H1 (cell line): ENCODE measurements at regions not wholly inside any gene's neighbourhood (a gene's known extent, or its start where the extent isn't known, plus 50 kb on each side); places are given as distances from the start of the nearest gene placed in this dataset.
A peak's percentile ranks its signal among the peaks of the same experiment; 100 is the strongest.

Experiments used
- CTCF ChIA-PET: fragments of 300-600 bp; sonication (Branson Sonifier 250); formaldehyde crosslinking; loops from one replicate; lab custom pipeline; 2021; ENCODE audit not compliant: partially characterized antibody; lab: Charles Lee
- POLR2A ChIA-PET: fragments of 300-600 bp; sonication (Branson Sonifier 250); formaldehyde crosslinking; loops from one replicate; lab custom pipeline; 2021; ENCODE audit warnings: inconsistent platforms; ENCODE audit not compliant: partially characterized antibody; lab: Charles Lee
- DNase-seq, 2 experiments: peaks; one replicate each; pipeline versions ENCODE4 v3.0.0 to v3.0.0-alpha.2; 2010 to 2022; ENCODE audit warnings: low spot score in 2 of 2, low read depth in 1 of 2, mixed read lengths in 1 of 2
- FAIRE-seq: peaks from 2 replicates; lab custom pipeline; 2011; peaks lifted over from hg19 to GRCh38; lab: Jason Lieb, UNC
- H2AFZ ChIP-seq: 2 replicates; pipeline ENCODE4 v1.8.1; 2012; ENCODE audit warnings: low read length, inconsistent platforms
- H2AK5ac ChIP-seq: 2 replicates; pipeline ENCODE4 v1.6.1; 2013; ENCODE audit warnings: low read depth, low read length
- H2BK120ac ChIP-seq: replicated peaks from 2 replicates; pipeline ENCODE3; 2013; ENCODE audit warnings: low read depth, low read length, inconsistent platforms
- H2BK12ac ChIP-seq: 2 replicates; pipeline ENCODE4 v1.6.1; 2013; ENCODE audit warnings: low read depth, low read length
- H2BK15ac ChIP-seq: 2 replicates; pipeline ENCODE4 v1.6.1; 2013; ENCODE audit warnings: low read length
- H2BK20ac ChIP-seq: 2 replicates; pipeline ENCODE4 v1.6.1; 2013; ENCODE audit warnings: low read length
- H2BK5ac ChIP-seq: 2 replicates; pipeline ENCODE4 v1.6.1; 2013; ENCODE audit warnings: low read depth, low read length
- H3K14ac ChIP-seq: 2 replicates; pipeline ENCODE4 v1.6.1; 2013; ENCODE audit warnings: inconsistent platforms; ENCODE audit not compliant: insufficient read length
- H3K18ac ChIP-seq: 2 replicates; pipeline ENCODE4 v1.6.1; 2013; ENCODE audit warnings: low read length; ENCODE audit errors: extremely low read depth
- H3K23ac ChIP-seq: 2 replicates; pipeline ENCODE4 v1.6.1; 2013; ENCODE audit warnings: inconsistent platforms; ENCODE audit not compliant: insufficient read length
- H3K23me2 ChIP-seq: 2 replicates; pipeline ENCODE4 v1.6.1; 2013; ENCODE audit warnings: low read depth, low read length
- H3K27ac ChIP-seq: 2 replicates; pipeline ENCODE4 v1.6.1; 2011; ENCODE audit warnings: low read depth, low read length, inconsistent platforms
- H3K27me3 ChIP-seq, 4 experiments: replicated peaks in 1 of 4; 1 replicate in 1 of 4; 2 replicates in 3 of 4; pipeline versions ENCODE4 v1.6.1 to v1.8.1; 2011 to 2013; ENCODE audit warnings: low read length in 3 of 4, mild to moderate bottlenecking in 3 of 4, inconsistent platforms in 2 of 4, mixed read lengths in 2 of 4, moderate library complexity in 1 of 4; ENCODE audit not compliant: control insufficient read depth in 3 of 4, insufficient read depth in 3 of 4; ENCODE audit errors: extremely low read depth in 1 of 4
- H3K36me3 ChIP-seq, 4 experiments: 2 replicates each; pipeline versions ENCODE4 v1.6.1 to v1.8.1; 2011 to 2013; ENCODE audit warnings: mild to moderate bottlenecking in 4 of 4, low read length in 3 of 4, moderate library complexity in 2 of 4, control low read depth in 1 of 4, inconsistent platforms in 1 of 4; ENCODE audit not compliant: insufficient read depth in 4 of 4, control insufficient read depth in 2 of 4
- H3K4ac ChIP-seq: replicated peaks from 2 replicates; pipeline ENCODE3; 2013; ENCODE audit warnings: low read length, low read depth, mixed read lengths, inconsistent platforms; ENCODE audit not compliant: insufficient read length
- H3K4me1 ChIP-seq, 4 experiments: replicated peaks in 1 of 4; 1 replicate in 1 of 4; 2 replicates in 3 of 4; pipeline versions ENCODE4 v1.6.1 to v1.8.1; 2011 to 2013; ENCODE audit warnings: low read length in 3 of 4, inconsistent platforms in 2 of 4, mixed read lengths in 1 of 4; ENCODE audit not compliant: insufficient read depth in 4 of 4, control insufficient read depth in 3 of 4
- H3K4me2 ChIP-seq, 2 experiments: 2 replicates each; pipeline versions ENCODE4 v1.6.1 to v1.8.1; 2011 to 2013; ENCODE audit warnings: low read depth in 2 of 2, low read length in 2 of 2, control low read depth in 1 of 2, inconsistent platforms in 1 of 2, mild to moderate bottlenecking in 1 of 2; ENCODE audit not compliant: insufficient read depth in 1 of 2
- H3K4me3 ChIP-seq, 4 experiments: fragments of 200-600, 300-600 bp in 1 of 4; sonication (generic), shearing (Covaris generic), sonication (Bioruptor Twin) in 1 of 4; 2 replicates each; pipeline versions ENCODE4 v1.5.1 to v1.8.1; 2011 to 2016; ENCODE audit warnings: low read length in 4 of 4, low read depth in 3 of 4, control low read depth in 2 of 4, inconsistent platforms in 2 of 4, mild to moderate bottlenecking in 2 of 4, mixed read lengths in 1 of 4, moderate library complexity in 1 of 4; ENCODE audit not compliant: insufficient read depth in 2 of 4; ENCODE audit errors: extremely low read depth in 1 of 4
- H3K56ac ChIP-seq: replicated peaks from 2 replicates; pipeline ENCODE3; 2013; ENCODE audit warnings: low read depth, mild to moderate bottlenecking, mixed read lengths, low read length, inconsistent platforms; ENCODE audit not compliant: insufficient read length
- H3K79me1 ChIP-seq: 2 replicates; pipeline ENCODE4 v1.6.1; 2013; ENCODE audit warnings: low read depth, low read length, control low read depth
- H3K79me2 ChIP-seq, 2 experiments: 2 replicates each; pipeline versions ENCODE4 v1.6.1 to v1.8.1; 2012 to 2013; ENCODE audit warnings: low read length in 2 of 2, mild to moderate bottlenecking in 2 of 2, inconsistent platforms in 1 of 2; ENCODE audit not compliant: insufficient read depth in 2 of 2, control insufficient read depth in 1 of 2
- H3K9ac ChIP-seq, 4 experiments: replicated peaks in 1 of 4; 1 replicate in 1 of 4; 2 replicates in 3 of 4; pipeline versions ENCODE4 v1.6.1 to v1.8.1; 2011 to 2013; ENCODE audit warnings: low read depth in 3 of 4, low read length in 3 of 4, control low read depth in 2 of 4, mild to moderate bottlenecking in 2 of 4, moderate library complexity in 2 of 4, inconsistent platforms in 1 of 4; ENCODE audit errors: extremely low read depth in 1 of 4
- H3K9me3 ChIP-seq, 2 experiments: 2 replicates each; pipeline versions ENCODE4 v1.6.1 to v1.8.1; 2012 to 2013; ENCODE audit warnings: mild to moderate bottlenecking in 2 of 2, moderate library complexity in 2 of 2, control low read depth in 1 of 2, inconsistent platforms in 1 of 2, low read depth in 1 of 2, low read length in 1 of 2, mixed read lengths in 1 of 2; ENCODE audit not compliant: insufficient read depth in 2 of 2
- H4K20me1 ChIP-seq, 2 experiments: replicated peaks in 1 of 2; 2 replicates each; pipeline versions ENCODE3 to v1.8.1; 2011 to 2013; ENCODE audit warnings: inconsistent platforms in 2 of 2, low read length in 2 of 2, mild to moderate bottlenecking in 1 of 2; ENCODE audit not compliant: insufficient read depth in 2 of 2, control insufficient read depth in 1 of 2
- H4K5ac ChIP-seq: 2 replicates; pipeline ENCODE4 v1.6.1; 2013; ENCODE audit warnings: low read length, low read depth, mixed read lengths, inconsistent platforms; ENCODE audit not compliant: insufficient read length
- H4K8ac ChIP-seq: 2 replicates; pipeline ENCODE4 v1.8.0; 2013; ENCODE audit warnings: mild to moderate bottlenecking, moderate library complexity, low read length, inconsistent platforms; ENCODE audit not compliant: insufficient read depth; ENCODE audit errors: extremely low read depth
- H4K91ac ChIP-seq: replicated peaks from 2 replicates; pipeline ENCODE3; 2013; ENCODE audit warnings: low read length, mixed read lengths, inconsistent platforms; ENCODE audit not compliant: insufficient read length
- KDM1A ChIP-seq: fragments of 200-600, 300-600 bp; sonication (generic); IDR thresholded peaks from 2 replicates; pipeline ENCODE4 v1.7.1; 2016; ENCODE audit warnings: mild to moderate bottlenecking, low read length, borderline replicate concordance
- RFX5 ChIP-seq: IDR thresholded peaks from 2 replicates; pipeline ENCODE4 v1.6.1; 2011; ENCODE audit warnings: low read depth, low read length, improper control_type of control experiment, borderline replicate concordance

DNA sequence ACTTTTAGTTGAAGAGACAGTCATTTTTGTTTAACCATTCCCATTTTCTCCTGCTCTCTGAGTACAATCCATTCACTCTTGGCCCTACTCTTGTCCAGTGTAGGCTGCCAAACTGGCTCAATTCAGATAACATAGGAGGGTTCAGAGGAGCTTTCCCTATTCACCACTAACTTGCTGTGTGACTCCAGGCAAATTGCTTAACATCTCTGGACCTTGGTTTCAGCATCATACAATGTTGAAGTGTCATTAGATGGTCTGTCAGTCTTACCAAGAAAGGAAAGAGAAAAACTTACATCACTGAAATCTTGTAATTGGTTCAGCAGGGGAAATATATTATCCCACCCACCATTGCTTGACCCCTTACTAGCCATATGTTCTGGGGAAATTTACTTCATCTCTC, 171.4 kb upstream of the MCHR2 start:
- H4K8ac ChIP-seq = no peak overlapping the region
- H2BK20ac ChIP-seq = no peak overlapping the region
- TF ChIP-seq RFX5 (no peak), KDM1A (peak; percentile 75)
- peaks cover 1 to 10% (median 5%) of the 10 kb centered on the region in 4 experiments; a peak in 3 of 7 replicates for H3K27me3 ChIP-seq
- H2BK120ac ChIP-seq = no peak overlapping the region
- H2BK5ac ChIP-seq = no peak overlapping the region
- no peak for DNase-seq
- H3K79me2 ChIP-seq = no peaks in the 10 kb centered on the region
- no peak overlapping the region for H2BK12ac ChIP-seq
- no peak overlapping the region for H2AK5ac ChIP-seq
- no peak overlapping the region for H3K4me2 ChIP-seq
- no peaks in the 10 kb centered on the region for H4K20me1 ChIP-seq
- ChIA-PET POLR2A (no interaction called here), CTCF (no interaction called here)
- H3K36me3 ChIP-seq = no peaks in the 10 kb centered on the region
- no peak overlapping the region for H3K27ac ChIP-seq
- no peak overlapping the region for H3K4ac ChIP-seq
- no peaks in the 10 kb centered on the region for H3K23me2 ChIP-seq
- FAIRE-seq = no peak
- H3K9me3 ChIP-seq = no peaks in the 10 kb centered on the region
- no peak overlapping the region for H2AFZ ChIP-seq
- H3K56ac ChIP-seq = no peak overlapping the region
- H4K91ac ChIP-seq = no peak overlapping the region
- peaks cover 10 to 34% (median 22%) of the 10 kb centered on the region in 4 experiments for H3K4me1 ChIP-seq
- no peak overlapping the region for H3K23ac ChIP-seq
- H3K4me3 ChIP-seq = no peak overlapping the region
- H2BK15ac ChIP-seq = no peak overlapping the region
- H3K79me1 ChIP-seq = no peaks in the 10 kb centered on the region
- H3K14ac ChIP-seq = no peak overlapping the region
- no peak overlapping the region for H3K18ac ChIP-seq
- H4K5ac ChIP-seq = no peak overlapping the region
- no peak overlapping the region for H3K9ac ChIP-seq
